HG02884 (cell line): ENCODE measurements at regions not wholly inside any gene's neighbourhood (a gene's known extent, or its start where the extent isn't known, plus 50 kb on each side); places are given as distances from the start of the nearest gene placed in this dataset.

Source experiments
- ATAC-seq: cut with Tn5 transposase; IDR thresholded peaks from one replicate; pipeline ENCODE4 v1.9.1; 2021; ENCODE audit warnings: mild to moderate bottlenecking, moderate library complexity; ENCODE audit not compliant: unreplicated experiment

DNA sequence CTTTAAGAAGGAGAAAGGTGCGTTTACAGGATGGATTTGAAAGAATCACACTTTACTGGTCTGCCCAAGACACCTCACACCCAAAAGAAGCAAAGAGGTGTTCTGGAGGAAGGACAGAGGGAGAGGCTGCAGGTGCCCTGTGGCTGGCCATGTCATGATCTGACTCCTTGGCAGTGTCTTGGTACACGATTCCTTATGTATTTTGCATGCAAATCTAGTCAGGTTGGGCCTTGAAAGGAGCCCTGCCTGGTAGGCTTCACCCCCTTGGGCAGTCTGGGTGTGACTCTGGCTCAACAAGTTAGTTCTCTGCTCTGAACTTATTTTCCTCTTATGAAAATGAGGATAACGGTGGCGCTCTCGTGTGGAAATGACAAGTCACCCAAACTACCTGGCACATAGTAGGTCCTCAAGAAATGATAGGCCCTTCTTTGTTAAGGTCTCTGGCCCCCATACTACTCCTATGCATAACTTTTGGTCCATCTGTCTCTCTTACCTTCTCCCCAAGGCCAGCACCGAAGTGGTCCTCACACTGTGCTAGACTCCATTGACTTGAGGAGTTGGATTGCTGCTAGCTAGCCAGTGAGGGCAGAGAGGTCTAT, 212.5 kb downstream of the SEMA6A start:
- no peak for ATAC-seq

DNA sequence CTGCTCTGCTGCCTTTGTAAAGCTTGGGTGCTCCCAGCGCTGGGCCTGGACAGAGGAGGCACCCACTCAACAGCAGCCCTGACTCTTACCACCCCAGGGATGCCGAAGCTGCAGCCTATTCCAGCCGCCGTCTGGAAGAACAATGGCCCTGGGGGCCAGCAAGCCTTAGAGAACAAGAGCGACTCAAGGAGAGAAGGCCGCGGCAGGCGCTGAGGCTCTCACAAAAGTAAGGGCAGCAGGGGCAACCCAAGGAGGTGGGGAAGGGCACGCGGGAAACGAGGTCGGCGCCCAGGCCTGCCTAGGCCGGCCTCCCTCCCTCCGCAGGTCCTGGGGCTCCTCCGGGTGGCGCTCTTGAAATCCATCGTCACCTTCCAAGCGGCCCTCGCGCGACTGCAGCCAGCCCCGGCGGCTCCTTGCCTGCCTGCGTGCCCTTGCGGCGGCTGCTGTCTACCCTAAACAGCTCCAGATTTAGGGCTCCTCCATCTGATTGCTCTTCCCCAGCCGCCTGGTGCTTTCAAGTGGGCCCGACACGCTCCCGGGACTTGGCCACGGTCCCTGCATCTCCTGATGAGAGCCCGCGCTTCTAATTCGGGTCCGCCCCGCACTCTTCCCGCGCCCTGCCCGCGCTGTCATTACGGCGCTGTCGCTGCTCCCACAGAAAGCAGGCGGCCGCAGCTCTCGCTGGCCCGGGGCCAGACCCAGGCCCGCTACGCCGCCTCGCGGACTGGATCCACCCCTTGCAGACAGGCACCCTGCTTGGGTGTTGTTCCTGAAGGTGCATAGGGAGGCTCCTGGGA, 213.3 kb downstream of the SEMA6A start:
- no peak for ATAC-seq

DNA sequence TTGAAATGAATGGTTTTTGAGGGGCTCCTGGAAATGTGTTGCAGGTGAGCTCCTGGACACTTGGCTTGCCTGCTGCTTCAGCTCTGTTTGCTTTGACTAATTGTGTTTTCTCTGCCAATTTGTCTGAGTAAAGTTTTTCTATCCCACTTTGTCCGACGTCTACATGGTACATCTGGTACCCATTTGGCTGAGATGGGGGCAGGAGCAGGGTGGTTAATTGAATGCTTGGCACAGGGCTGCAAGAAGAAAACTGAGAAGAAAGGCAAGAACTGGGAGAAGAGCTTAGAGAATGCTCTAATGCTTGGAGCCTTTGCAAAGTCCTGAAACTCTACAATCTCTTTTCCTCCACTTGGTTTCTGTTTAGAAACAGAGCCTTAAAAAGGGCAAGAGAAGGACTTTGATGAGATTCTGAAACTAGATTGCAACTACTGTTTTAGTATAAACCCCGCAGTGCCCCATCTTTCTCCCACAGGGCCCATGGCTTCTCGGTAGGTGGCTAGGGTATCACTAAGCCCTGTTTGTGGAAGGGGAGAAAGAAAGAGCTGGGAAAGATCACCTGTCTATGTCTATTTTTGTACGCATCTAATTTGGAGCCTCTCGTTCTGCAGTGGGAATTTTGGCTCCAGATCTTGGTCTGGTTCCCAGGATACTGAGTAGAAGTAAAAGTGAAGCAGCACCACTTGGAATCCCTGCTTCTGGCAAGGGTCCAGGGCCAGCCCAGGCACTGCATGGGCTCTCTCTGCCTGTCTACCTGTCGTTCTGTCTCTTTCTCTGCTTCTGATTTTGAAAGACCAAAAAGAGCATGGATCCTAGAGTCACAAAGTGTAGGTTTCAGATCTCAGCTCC, 214.4 kb downstream of the SEMA6A start:
- ATAC-seq = no peak

DNA sequence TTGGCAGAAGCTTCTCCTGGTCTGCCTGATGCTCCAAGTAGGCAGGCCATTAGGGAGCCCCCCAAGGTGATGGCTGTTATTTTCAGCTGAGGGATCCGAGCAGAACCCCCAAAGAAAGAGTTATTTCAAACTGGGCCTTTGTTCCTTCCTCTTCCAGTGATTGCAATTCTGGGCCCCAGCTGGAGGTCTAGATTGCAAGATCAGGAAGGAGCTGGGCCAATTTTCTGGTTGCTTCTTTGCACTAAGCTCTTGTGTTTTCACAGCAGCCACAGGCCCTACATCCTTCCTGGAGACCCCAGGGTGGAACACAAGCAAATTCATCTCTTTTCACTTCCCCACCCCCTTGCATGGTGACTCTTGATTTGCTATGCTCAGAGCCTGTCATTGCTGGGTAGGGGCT, 215.0 kb downstream of the SEMA6A start:
- ATAC-seq = no peak

DNA sequence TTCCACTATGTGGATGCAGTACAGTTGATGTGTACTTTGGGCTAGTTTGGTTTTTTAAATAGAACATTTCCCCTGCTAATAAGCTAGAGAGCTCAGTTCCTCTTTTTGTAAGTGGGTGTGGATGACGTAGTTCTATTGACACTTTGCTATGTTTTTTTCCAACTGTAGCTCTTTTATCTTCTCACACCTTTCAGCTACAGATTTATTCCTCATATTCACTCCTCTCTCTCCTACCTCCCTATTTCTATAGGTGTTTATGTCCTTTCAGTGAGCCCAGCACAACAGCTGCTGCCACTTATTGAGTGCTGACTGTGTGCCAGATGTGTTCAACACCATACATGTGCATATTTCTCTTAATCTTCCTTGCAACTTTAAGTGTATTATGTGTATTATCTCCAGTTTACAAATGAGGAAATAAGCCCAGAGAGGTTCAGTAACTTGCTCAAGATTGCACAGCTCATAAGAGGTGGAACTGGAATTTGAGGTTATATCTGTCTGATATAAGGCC, 215.7 kb downstream of the SEMA6A start:
- peak; percentile 98 for ATAC-seq

DNA sequence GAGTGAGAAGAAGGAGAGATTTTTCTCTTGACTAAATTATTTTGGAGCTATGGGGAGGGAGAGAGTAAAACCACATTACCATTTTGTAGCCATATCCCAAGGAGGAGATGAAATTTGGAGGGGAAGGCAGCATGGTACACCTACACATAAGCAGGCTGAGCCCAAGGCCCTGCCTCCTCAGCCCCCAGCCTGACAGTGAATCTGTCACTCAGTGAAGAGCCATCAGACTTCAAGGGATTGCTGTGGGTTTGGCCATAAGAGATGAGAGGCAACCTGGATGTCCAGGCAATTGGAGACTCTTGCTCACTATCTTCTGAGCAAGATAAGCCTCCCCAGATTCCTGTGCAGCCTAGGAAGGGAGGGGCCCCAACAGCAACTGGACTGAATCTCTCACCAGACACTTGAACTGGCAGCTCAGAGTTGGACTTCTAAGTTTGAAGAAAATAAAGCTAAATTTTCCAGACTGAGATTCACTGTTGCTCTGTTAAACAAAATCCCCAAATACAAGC, 216.6 kb downstream of the SEMA6A start:
- no peak for ATAC-seq

DNA sequence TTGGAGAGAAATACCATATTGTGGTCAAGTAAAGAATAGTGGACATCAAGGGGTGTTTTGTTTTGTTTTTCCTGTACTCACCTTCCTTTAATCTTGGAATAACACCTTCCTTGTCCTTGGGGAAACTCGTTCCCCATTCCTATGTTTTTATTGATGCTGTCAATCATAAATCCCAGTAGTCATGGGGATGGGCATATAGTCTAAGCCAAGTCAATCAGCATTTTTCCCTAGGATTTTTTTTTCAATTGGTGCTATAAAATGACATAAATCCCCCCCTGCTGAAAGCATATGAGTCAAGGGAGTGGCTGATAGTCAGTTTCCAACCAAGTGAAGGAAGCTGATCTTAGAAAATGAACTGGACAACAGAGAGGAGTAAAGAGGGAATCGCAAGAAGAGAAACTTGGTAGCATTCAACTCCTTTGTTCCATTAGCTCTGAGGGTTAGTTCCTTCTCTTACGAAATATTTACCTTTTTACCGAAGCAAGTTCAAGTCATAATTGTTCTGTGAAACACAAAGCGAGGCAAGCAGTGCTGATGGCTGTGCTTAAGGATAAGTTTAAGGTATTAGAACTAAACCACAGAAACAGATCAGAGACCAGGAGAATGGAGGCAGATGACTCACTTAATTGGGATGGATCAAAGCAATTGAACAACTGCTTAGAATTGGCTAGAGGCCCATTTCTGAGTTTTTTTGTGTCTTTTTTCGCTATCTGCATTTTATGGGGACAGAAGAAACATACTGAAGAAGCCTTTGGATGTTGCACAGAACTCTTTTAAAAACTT, 218.6 kb downstream of the SEMA6A start:
- ATAC-seq = no peak

DNA sequence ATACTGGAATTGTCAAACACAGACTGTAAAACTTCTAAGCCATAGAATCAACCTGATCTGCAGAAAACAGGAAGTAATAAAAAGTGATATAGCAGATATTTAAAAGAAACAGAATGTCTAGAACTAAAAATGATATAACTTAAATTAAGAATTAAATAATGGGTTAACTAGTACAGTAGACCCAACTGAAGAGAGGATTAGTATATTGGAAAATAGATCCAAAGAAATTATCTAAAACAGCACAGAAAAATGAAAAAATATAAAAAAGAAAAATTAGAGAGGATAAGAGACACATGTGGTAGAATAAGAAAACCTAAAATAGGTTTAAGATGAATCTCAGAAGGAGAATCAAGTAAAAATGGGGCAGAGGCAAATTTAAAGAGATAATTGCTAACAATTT, 219.9 kb downstream of the SEMA6A start:
- ATAC-seq = no peak

DNA sequence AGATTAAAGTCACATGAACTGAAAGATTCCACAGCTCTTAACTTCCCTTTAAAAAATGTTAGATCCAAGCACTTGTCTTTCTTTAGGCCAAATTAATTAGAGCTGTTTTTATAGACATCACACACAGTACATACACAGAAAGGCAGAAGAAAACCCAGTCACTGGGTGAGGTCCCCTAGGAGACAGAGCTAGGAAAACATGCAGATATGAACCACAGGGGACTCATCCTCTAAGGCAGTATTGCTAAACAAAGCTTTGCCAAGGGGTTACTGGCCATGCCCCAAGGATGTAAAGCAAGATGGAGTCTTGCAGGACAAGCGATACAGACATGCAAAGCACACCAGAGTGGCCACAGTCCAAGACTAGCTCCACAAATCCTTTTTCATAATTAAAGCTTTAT, 227.0 kb downstream of the SEMA6A start:
- no peak for ATAC-seq

DNA sequence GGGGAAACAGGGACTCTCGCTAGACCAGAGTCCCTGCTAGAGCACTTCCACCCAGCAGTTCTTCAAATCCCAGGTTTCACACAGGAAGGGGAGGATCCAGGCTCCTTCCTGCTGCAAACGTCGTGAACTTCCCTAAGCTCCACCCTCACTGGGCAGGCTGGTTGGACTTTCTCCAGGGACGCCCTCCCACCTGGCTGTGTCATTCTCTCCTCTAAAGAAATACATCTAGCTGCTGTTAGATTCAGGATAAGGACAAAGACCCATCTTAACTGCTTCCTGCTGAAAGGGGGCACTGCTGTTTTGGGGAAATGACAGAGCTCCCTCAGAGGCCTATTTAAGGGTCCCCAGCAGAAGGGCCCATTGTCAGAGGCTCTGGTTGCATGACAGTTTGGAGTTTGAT, 230.7 kb downstream of the SEMA6A start:
- ATAC-seq = no peak
